Hepatocyte (in vitro differentiated cells): ENCODE measurements at regions not wholly inside any gene's neighbourhood (a gene's known extent, or its start where the extent isn't known, plus 50 kb on each side); places are given as distances from the start of the nearest gene placed in this dataset.

Experiments
- DNase-seq: peaks from one replicate; pipeline ENCODE4 v3.0.0-alpha.2; 2016; ENCODE audit warnings: low spot score
- H2AFZ ChIP-seq: fragments of 200-600 bp; sonication (generic); 2 replicates; pipeline ENCODE4 v1.6.0; 2016; ENCODE audit warnings: antibody characterized with exemption, mild to moderate bottlenecking
- H3K27ac ChIP-seq: fragments of 200-600 bp; sonication (generic); 2 replicates; pipeline ENCODE4 v1.5.1; 2016; ENCODE audit warnings: mild to moderate bottlenecking
- H3K27me3 ChIP-seq: fragments of 200-600 bp; sonication (generic); 2 replicates; pipeline ENCODE4 v1.6.1; 2016
- H3K36me3 ChIP-seq: fragments of 200-600 bp; sonication (generic); replicated peaks from 2 replicates; pipeline ENCODE4 v1.5.1; 2016; ENCODE audit warnings: low read depth; ENCODE audit not compliant: insufficient read depth
- H3K4me1 ChIP-seq: fragments of 200-600 bp; sonication (generic); 2 replicates; pipeline ENCODE4 v1.5.1; 2016; ENCODE audit warnings: mild to moderate bottlenecking, moderate library complexity; ENCODE audit not compliant: insufficient read depth
- H3K4me2 ChIP-seq: fragments of 200-600 bp; sonication (generic); 2 replicates; pipeline ENCODE4 v1.6.0; 2016
- H3K4me3 ChIP-seq: fragments of 200-600 bp; sonication (generic); 2 replicates; pipeline ENCODE4 v1.5.1; 2016; ENCODE audit warnings: mild to moderate bottlenecking
- H3K79me2 ChIP-seq: fragments of 200-600 bp; sonication (generic); 2 replicates; pipeline ENCODE4 v1.6.0; 2017; ENCODE audit warnings: mild to moderate bottlenecking
- H3K9me2 ChIP-seq: fragments of 200-600 bp; sonication (generic); replicated peaks from 2 replicates; pipeline ENCODE4 v1.6.0; 2017; ENCODE audit warnings: mild to moderate bottlenecking; ENCODE audit not compliant: insufficient read depth
- H3K9me3 ChIP-seq: fragments of 200-600 bp; sonication (generic); 2 replicates; pipeline ENCODE4 v1.5.1; 2016; ENCODE audit warnings: low read depth, mild to moderate bottlenecking
- H4K20me1 ChIP-seq: fragments of 200-600 bp; sonication (generic); 2 replicates; pipeline ENCODE4 v1.6.0; 2016; ENCODE audit warnings: mild to moderate bottlenecking; ENCODE audit not compliant: insufficient read depth, poor library complexity, severe bottlenecking
- CTCF ChIP-seq: fragments of 200-600 bp; sonication (generic); IDR thresholded peaks from 2 replicates; pipeline ENCODE4 v1.5.1; 2016; ENCODE audit warnings: antibody characterized with exemption, mild to moderate bottlenecking; ENCODE audit not compliant: poor library complexity
- EZH2 ChIP-seq: fragments of 200-600 bp; sonication (generic); IDR thresholded peaks from 2 replicates; pipeline ENCODE4 v1.6.1; 2016; ENCODE audit warnings: antibody characterized with exemption, mild to moderate bottlenecking, borderline replicate concordance
- EZH2phosphoT487 ChIP-seq: fragments of 200-600 bp; sonication (generic); IDR thresholded peaks from one replicate; pipeline ENCODE4 v1.6.1; 2018; ENCODE audit warnings: antibody characterized with exemption, mild to moderate bottlenecking, low read depth, moderate library complexity; ENCODE audit not compliant: unreplicated experiment, severe bottlenecking
- WGBS: methylation state at CpG from one replicate; pipeline ENCODE4 v1.1.6; 2016; ENCODE audit warnings: low lambda C conversion rate; ENCODE audit errors: missing lambda C conversion rate; 5-methylcytosine and 5-hydroxymethylcytosine counted together

GRCh38 chr4:126778348-126778747 is 854.4 kb upstream of the INTU start:
- Histone ChIP-seq H3K27me3 (no peaks in the 10 kb centered on the region), H3K4me2 (no peak overlapping the region), H3K4me3 (no peak overlapping the region), H3K79me2 (no peaks in the 10 kb centered on the region), H4K20me1 (no peaks in the 10 kb centered on the region), H3K9me2 (no peaks in the 10 kb centered on the region), H2AFZ (no peak overlapping the region), H3K36me3 (no peaks in the 10 kb centered on the region), H3K4me1 (no peaks in the 10 kb centered on the region), H3K27ac (no peak overlapping the region), H3K9me3 (no peaks in the 10 kb centered on the region)
- no peak for TF ChIP-seq EZH2phosphoT487
- TF ChIP-seq EZH2, result no peak
- TF ChIP-seq CTCF, result no peak
- WGBS, result 58% methylated on average over 3 of the region's 3 CpGs
- no peak for DNase-seq

GRCh38 chr4:126779001-126779400 is 853.8 kb upstream of the INTU start:
- H3K27ac ChIP-seq, result no peak overlapping the region
- no peaks in the 10 kb centered on the region for H3K27me3 ChIP-seq
- no peaks in the 10 kb centered on the region for H3K79me2 ChIP-seq
- no peak for TF ChIP-seq CTCF
- no peak for TF ChIP-seq EZH2
- no peak for TF ChIP-seq EZH2phosphoT487
- H3K36me3 ChIP-seq, result no peaks in the 10 kb centered on the region
- no peaks in the 10 kb centered on the region for H3K9me3 ChIP-seq
- DNase-seq, result no peak
- WGBS, result 100% methylated on average over 4 of the region's 4 CpGs
- H3K4me1 ChIP-seq, result no peaks in the 10 kb centered on the region
- no peaks in the 10 kb centered on the region for H3K9me2 ChIP-seq
- no peak overlapping the region for H3K4me3 ChIP-seq
- H3K4me2 ChIP-seq, result no peak overlapping the region
- no peak overlapping the region for H2AFZ ChIP-seq
- no peaks in the 10 kb centered on the region for H4K20me1 ChIP-seq

GRCh38 chr4:126779436-126780166 is 853.2 kb upstream of the INTU start:
- no peak for DNase-seq
- no peaks in the 10 kb centered on the region for H3K9me2 ChIP-seq
- WGBS, result 93% methylated on average over 22 of the region's 22 CpGs
- no peaks in the 10 kb centered on the region for H4K20me1 ChIP-seq
- no peaks in the 10 kb centered on the region for H3K79me2 ChIP-seq
- TF ChIP-seq EZH2phosphoT487 (no peak), EZH2 (no peak), CTCF (no peak)
- H3K4me3 ChIP-seq, result no peak overlapping the region
- H2AFZ ChIP-seq, result no peak overlapping the region
- H3K36me3 ChIP-seq, result no peaks in the 10 kb centered on the region
- H3K27me3 ChIP-seq, result no peaks in the 10 kb centered on the region
- no peak overlapping the region for H3K27ac ChIP-seq
- H3K9me3 ChIP-seq, result no peaks in the 10 kb centered on the region
- no peaks in the 10 kb centered on the region for H3K4me1 ChIP-seq
- no peak overlapping the region for H3K4me2 ChIP-seq

- Histone ChIP-seq H3K4me3 (no peak overlapping the region), H3K27me3 (no peaks in the 10 kb centered on the region), H3K4me2 (no peak overlapping the region), H3K27ac (no peak overlapping the region), H2AFZ (no peak overlapping the region), H3K79me2 (no peaks in the 10 kb centered on the region), H3K4me1 (no peaks in the 10 kb centered on the region), H3K36me3 (no peaks in the 10 kb centered on the region), H3K9me2 (no peaks in the 10 kb centered on the region), H3K9me3 (no peaks in the 10 kb centered on the region), H4K20me1 (no peaks in the 10 kb centered on the region)
- DNase-seq, result no peak
- TF ChIP-seq CTCF (no peak), EZH2 (no peak), EZH2phosphoT487 (no peak)
- 83% methylated on average over 2 of the region's 2 CpGs for WGBS
Measured at GRCh38 chr4:126783191-126783590, 849.6 kb upstream of the INTU start.
